ENCODE measurements at regions not wholly inside any gene's neighbourhood (a gene's known extent, or its start where the extent isn't known, plus 50 kb on each side); places are given as distances from the start of the nearest gene placed in this dataset.

DNA sequence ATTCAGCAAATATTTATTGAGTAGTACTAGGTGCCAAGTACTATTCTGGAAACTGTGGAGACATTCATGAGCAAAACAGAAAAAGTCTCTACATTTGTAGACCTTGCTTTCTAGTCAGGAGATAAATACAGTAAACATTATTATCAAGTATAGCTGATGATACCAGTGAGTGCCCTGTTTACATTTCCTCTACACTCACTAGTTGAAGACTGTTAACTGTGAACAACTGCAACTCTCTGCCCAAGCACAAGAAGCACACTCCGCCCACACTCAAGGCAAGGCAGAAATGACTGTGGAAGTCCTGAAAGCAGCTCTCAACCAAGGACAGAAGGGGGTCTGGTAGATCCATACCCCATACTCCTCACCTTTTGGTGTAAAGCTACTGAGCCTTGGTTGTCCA is 837.0 kb downstream of the DIAPH3 start:
- no peak for DNase-seq (ENCODE audit: low read depth in 2 of 2)
- H3K4me3 ChIP-seq (replicated peaks in 1 of 2; ENCODE audit: low read depth in 2 of 2, low read length in 2 of 2) = no peak overlapping the region
- TF ChIP-seq, protein P1, sequence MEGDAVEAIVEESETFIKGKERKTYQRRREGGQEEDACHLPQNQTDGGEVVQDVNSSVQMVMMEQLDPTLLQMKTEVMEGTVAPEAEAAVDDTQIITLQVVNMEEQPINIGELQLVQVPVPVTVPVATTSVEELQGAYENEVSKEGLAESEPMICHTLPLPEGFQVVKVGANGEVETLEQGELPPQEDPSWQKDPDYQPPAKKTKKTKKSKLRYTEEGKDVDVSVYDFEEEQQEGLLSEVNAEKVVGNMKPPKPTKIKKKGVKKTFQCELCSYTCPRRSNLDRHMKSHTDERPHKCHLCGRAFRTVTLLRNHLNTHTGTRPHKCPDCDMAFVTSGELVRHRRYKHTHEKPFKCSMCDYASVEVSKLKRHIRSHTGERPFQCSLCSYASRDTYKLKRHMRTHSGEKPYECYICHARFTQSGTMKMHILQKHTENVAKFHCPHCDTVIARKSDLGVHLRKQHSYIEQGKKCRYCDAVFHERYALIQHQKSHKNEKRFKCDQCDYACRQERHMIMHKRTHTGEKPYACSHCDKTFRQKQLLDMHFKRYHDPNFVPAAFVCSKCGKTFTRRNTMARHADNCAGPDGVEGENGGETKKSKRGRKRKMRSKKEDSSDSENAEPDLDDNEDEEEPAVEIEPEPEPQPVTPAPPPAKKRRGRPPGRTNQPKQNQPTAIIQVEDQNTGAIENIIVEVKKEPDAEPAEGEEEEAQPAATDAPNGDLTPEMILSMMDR (IDR thresholded peaks at IDR 0.05; ENCODE audit: low read depth, low read length) = no peak

DNA sequence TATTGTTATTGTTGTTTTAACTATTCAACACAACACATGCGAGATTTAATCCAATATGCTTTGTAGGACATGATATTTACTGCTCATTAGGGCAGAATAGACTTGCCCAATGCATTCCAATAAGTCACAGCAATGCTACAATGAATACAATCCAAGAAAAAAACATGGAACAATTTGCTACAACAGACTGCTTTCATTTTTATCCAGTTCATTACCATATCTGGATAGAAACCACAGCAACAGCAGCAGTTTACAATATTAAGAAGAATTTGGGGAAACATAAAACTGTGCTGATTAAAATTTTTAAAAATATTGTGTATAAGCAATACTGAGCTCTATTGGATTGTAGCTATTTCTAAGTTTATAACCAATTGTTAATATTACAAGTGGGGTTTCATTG is 833.0 kb downstream of the DIAPH3 start:
- no peak for DNase-seq (ENCODE audit: low read depth in 2 of 2)
- TF ChIP-seq, protein P1 (IDR thresholded peaks at IDR 0.05; ENCODE audit: low read depth, low read length) = no peak
- H3K4me3 ChIP-seq (replicated peaks in 1 of 2; ENCODE audit: low read depth in 2 of 2, low read length in 2 of 2) = no peak overlapping the region

DNA sequence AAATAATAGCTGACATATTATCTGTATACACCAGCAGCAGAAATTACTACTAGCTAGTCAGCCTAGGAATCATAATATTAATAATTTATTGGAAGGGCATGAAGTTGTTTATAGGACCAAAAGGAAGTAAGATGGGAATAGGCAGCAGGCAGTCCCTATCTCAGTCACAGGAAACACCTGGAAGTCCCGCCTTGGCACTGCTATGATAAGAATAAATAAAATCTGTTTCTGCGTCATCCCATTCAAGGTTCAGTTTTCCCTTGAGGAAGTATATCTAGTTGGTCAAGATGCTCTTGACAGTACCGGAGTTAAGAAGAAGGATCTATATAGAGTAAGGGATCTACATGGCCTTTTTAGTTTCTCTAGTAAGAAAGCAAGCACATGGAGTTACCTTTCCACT is 830.8 kb downstream of the DIAPH3 start:
- no peak overlapping the region for H3K4me3 ChIP-seq (replicated peaks in 1 of 2; ENCODE audit: low read depth in 2 of 2, low read length in 2 of 2)
- TF ChIP-seq, protein P1 (IDR thresholded peaks at IDR 0.05; ENCODE audit: low read depth, low read length) = no peak
- DNase-seq (ENCODE audit: low read depth in 2 of 2) = no peak

DNA sequence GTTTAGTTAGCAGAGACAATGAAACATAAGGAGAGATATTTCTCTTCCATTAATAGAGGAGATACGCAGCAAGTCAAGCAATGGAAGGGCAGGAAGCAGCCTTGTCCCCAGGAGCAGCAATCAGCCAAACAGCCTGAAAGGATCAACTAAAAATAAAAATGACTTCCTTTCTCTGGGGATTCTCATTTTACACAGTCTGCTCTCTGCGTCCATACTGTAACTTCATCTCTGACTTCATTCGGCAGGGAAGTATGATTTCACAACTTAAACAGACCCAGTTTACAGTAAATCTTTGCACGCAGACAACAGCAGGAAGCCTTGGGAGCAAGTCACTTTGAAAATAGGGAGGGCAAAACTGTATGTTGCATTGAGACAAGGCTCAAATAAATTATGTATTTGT is 826.7 kb downstream of the DIAPH3 start:
- TF ChIP-seq, protein P1 (IDR thresholded peaks at IDR 0.05; ENCODE audit: low read depth, low read length) = no peak
- peak; percentile 40 to 62 for DNase-seq (ENCODE audit: low read depth in 2 of 2)
- no peak overlapping the region for H3K4me3 ChIP-seq (replicated peaks in 1 of 2; ENCODE audit: low read depth in 2 of 2, low read length in 2 of 2)

DNA sequence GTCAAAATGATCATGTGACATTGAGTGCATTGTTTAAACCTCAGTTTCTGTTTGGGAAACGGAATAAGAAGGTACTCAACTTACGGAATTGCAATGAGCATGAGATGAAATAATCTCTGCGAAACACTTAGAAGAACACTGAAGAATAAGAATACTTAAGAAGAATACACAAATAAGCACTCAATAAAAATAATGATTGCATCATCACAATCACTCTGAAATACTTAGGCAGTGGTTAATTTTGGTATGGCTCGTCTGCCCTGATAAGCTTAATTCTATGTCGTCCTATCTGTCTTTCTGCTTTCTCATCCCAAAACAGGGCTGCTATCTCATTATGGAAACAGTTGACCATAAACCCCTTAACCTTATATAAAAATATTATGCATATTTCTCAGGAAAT is 823.6 kb downstream of the DIAPH3 start:
- DNase-seq (ENCODE audit: low read depth in 2 of 2) = no peak
- H3K4me3 ChIP-seq (replicated peaks in 1 of 2; ENCODE audit: low read depth in 2 of 2, low read length in 2 of 2) = no peak overlapping the region
- TF ChIP-seq, protein P1 (IDR thresholded peaks at IDR 0.05; ENCODE audit: low read depth, low read length) = no peak

DNA sequence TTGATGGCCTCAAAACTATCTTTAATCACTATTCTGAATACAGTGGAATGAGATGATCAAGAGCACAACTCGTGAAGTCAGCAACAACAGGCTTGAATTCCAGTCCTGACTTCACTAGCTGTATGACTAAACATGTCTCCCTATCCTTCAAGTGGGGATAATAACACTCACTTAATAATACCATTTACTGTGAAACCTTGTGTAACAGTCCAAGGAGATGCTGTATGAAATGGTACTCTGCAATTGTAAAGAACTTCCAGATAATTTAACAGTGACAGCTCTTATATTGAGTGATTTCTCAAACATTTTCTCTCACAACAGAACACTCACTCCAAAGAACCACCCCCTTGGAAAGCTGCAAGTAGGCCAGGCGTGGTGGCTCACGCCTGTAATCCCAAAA is 823.1 kb downstream of the DIAPH3 start:
- H3K4me3 ChIP-seq (replicated peaks in 1 of 2; ENCODE audit: low read depth in 2 of 2, low read length in 2 of 2) = no peak overlapping the region
- TF ChIP-seq, protein P1 (IDR thresholded peaks at IDR 0.05; ENCODE audit: low read depth, low read length) = no peak
- DNase-seq (ENCODE audit: low read depth in 2 of 2) = no peak

DNA sequence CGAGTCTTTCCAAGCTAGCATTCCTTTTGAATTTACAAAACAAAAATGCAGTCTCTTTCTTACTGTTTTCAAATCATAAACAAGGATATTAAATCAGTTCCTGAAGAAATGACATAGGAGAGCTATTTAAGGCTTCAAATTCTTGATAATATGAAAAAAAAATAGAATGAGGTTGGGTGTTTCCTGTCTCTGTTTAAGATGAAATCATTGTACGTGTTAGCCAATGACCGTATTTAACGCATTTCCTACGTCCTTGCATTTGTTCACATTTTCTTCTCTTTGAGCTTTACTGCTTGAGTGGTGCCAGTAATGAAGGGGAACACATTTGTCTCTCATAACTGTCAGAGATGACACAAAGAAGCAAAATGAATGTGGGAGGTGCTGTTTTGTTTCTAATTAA is 821.3 kb downstream of the DIAPH3 start:
- no peak overlapping the region for H3K4me3 ChIP-seq (replicated peaks in 1 of 2; ENCODE audit: low read depth in 2 of 2, low read length in 2 of 2)
- peak; percentile 11 to 12 for DNase-seq (ENCODE audit: low read depth in 2 of 2)
- TF ChIP-seq, protein P1 (IDR thresholded peaks at IDR 0.05; ENCODE audit: low read depth, low read length) = no peak
